GM21423 (cell line): ENCODE measurements at regions not wholly inside any gene's neighbourhood (a gene's known extent, or its start where the extent isn't known, plus 50 kb on each side); places are given as distances from the start of the nearest gene placed in this dataset.
"Not testable (repeated sequence)": the region's sequence is repeated elsewhere in the genome, so short reads cannot be mapped to it uniquely, and the experiment has no call there.

Experiments
- ATAC-seq: cut with Tn5 transposase; IDR thresholded peaks from one replicate; pipeline ENCODE4 v1.9.1; 2021; ENCODE audit warnings: mild to moderate bottlenecking, moderate library complexity; ENCODE audit not compliant: unreplicated experiment

DNA sequence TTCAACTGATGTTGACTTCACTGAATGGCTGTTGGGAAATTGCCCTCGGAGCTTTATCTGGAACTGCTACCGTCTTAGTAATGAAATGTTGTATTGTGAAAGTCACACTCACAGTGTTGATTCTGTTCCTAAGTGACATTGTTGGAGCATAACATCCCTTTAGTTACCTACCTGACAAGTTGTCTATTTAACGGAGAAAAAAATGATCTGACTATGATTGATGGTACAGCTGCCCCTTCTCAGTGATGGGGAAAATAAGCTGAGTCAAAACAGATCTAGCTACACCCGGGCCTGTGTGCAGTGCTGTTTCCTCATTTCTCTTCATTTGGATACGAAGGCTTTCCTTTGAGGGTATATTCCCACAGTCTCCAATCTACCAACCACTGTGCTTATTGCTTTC, 472.3 kb upstream of the BRINP3 start:
- no peak for ATAC-seq

DNA sequence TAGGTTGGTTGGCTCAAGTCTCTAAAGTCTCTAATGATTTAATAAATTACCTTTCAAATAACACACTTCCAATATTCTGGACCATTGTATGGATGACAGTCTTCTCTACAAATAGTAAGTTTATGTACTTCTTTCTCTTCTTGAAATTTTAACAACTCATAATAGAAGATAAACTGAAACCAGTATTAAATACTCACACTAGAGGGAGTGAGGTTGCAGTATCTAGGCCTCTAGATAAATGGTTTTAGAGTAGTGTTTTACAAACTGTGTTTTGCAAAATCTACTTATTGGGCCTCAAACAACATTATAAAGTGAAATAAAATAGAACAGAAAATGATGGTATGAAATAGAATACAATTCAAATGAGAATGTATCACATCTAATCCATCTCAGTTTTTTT, 479.9 kb upstream of the BRINP3 start:
- no peak for ATAC-seq

DNA sequence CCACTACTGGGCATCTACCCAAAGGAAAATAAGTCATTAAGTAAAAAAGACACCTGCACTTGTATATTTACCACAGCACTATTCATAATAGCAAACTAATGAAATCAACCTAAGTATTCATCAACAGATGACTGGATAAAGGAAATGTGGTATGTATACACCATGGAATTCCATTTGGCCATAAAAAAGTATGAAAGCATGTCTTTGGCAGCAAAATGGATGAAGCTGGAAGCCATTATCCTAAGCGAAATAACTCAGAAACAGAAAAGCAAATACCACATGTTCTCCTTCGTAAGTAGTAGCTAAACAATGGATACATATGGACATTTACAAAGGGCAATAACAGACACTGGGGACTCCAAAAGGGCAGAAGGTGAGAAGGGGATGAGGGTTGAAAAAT, 485.7 kb upstream of the BRINP3 start:
- ATAC-seq, result no peak

DNA sequence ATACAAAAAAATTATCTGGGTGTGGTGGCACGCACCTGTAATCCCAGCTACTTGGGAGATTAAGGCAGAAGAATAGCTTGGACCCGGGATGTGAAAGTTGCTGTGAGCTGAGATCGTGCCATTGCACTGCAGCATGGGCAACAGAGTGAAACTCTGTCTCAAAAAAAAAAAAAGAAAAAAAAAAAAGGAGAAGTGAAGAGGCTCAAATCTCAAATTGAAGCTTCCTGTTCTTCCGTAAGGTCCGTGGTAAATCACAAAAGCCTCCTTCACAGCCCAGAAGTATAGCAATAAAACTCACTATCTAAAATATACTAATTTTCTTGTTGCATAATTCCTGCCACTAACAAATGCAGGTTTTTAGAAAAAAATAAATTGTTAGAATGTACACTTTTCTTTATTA, 498.2 kb upstream of the BRINP3 start:
- ATAC-seq, result no peak

DNA sequence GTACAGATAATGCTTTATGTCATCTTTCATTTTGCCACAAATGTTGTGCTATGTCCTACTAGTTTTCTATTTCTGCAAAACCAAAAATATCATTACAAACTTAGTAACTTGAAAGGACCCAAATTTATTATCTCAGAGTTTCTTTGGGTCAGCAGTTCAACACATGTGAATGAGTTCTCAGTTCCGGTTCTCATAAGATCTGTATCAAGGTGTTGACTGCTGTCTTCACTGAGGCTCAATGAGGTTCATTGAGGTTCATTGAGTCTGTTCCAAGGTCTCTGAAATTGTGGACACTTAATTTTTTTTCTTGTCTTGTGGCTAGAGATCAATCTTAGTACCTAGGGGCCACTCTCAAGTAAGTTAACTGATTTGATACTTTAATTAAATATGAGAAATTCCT, 525.1 kb upstream of the BRINP3 start:
- ATAC-seq, result no peak

DNA sequence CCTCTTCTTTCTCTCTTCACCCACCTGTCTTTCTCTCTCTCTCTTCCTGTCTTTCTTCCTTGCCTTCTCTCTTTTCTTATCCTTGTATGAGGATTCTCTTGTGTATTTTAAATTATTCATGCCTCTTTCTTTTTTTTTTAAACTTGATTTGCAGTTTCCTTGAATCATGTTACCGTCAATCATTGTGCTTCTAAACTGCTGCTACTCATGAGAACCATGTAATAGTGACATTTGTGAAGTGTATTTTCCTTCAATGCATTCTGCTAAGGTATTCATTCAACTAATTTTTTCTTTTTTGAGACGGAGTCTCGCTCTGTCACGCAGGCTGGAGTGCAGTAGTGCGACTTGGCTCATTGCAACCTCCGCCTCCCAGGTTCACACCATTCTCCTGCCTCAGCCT, 539.1 kb upstream of the BRINP3 start:
- no peak for ATAC-seq

DNA sequence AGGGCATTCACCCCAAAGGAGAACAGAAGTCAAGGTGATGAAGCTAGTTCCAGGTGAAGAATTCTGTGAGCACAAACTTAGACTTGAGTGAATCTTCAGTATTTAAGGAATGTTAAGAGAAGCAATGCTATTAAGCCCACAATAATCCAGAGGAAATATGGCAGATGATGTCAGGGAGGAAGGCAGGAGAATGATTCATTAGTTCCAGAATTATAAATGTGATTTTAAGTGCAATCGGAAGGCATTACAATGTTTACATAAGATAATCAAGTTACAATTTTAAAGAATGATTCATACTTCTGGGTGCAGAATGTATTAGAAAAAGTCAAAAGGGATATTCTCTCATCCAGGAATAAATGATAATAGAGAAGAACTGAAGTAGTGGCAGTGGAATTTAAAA, 545.2 kb upstream of the BRINP3 start:
- no peak for ATAC-seq

DNA sequence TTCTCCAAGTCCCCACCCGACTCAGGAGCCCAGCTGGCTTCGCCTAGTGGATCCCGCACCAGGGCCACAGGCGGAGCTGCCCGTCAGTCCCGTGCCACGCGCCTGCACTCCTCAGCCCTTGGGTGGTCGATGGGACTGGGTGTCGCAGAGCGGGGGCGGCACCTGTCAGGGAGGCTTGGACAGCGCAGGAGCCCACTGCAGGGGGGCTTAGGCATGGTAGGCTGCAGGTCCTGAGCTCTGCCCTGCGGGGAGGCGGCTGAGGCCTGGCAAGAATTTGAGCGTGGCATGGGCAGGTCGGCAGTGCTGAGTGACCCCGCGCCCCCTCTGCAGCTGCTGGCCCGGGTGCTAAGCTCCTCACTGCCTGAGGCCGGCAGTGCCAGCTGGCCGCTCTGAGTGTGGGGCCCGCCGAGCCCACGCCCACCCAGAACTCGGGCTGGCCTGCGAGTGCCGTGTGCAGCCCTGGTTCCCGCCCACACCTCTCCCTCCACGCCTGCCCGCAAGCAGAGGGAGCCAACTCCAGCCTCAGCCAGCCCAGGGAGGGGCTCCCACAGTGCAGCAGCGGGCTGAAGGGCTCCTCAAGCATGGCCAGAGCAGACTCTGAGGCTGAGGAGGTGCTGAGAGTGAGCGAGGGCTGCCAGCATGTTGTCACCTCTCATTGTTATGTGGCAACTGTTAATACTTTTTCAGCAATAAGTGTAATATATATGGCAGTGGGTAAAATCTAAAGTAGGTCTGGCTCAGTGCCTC, 548.4 kb upstream of the BRINP3 start:
- ATAC-seq, result no peak

DNA sequence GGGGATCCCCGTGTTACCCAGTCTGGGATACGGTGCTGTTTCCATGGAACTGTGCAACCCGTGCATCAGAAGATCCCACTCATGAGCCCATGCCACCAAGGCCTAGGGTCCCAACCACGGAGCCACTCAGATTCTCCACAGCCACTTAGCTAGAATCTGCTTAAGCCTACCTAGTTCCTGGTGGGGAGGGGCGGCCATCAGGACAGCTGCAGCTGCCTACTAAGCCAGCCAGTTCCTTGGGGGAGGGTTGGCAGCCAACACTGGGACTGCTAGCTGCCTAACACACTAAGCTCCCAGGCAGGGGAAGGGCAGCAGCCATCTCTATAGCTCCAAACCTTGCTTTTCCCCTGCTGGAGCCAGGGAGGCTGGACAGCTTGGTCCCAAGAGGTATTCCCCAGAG, 549.2 kb upstream of the BRINP3 start:
- ATAC-seq, result no peak

DNA sequence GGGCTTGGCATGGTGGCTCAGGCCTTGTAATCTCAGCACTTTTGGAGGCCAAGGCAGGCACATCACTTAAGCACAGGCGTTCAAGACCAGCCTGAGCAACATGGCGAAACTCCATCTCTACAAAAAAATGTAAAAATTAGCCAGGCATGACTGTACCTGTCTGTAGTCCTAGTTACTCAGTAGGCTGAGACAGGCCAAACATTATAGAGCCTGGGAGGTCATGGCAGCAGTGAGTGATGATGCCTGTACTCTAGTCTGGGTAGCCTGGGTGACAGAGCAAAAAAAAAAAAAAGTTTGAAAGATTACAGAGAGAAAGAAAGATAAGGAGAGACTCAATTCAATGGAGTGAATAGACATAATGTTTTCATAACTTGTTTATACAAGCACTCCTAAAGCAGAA, 556.5 kb upstream of the BRINP3 start:
- ATAC-seq, result no peak

DNA sequence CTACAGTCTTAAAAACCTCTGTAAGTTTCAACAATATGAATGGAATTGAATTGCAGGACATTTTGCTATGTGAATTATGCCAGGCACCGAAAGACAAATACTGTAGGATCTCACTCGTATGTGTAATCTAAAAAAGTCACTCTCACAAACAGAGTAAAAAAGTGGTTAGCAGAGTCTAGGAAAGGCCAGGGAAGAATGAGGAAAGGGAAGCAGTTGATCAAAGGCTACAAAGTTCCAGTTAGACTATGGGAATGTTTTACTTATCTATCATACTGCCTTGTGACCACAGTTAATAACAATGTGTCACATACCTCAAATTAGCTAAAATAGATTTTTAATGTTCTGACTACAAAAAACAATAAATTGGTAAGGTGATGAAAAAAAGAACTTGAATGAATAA, 565.4 kb upstream of the BRINP3 start:
- ATAC-seq, result no peak

DNA sequence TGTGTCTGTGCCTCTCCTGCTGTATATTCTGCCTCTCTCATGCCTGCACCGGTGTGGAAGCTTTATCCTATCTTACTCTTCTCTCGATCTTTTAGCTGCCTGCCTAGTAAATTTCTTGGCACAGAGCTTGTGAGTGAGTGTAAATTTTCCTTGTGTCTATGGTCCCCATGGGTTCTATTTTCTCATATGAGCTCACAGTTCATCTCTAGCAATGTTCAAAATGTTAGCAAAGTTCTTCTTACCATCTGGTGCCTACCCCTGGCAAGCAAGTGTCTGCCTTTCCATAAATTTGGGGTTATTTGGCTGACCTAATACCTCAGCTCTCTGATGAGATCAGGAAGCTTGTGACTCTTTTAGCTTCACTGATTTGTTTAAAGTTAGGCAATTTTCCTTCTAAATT, 572.1 kb upstream of the BRINP3 start:
- no peak for ATAC-seq

DNA sequence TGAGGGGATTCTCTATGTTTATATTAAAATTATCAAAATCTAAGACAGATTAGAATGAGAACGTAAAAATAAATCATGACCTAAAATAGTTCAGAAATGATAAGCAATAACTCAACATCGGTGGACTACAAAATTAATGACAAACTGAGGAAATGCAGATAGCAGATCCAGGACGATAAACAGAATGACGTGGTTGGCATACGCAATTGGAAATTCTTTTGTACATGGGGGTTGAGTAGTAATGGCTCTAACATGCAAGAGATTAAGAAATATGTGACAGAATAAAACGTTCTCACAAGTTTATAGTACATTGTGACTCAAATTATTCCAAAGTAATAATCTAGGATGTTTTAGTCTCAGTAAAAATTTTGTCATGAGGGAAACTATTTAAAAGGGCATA, 575.2 kb upstream of the BRINP3 start:
- ATAC-seq, result no peak

DNA sequence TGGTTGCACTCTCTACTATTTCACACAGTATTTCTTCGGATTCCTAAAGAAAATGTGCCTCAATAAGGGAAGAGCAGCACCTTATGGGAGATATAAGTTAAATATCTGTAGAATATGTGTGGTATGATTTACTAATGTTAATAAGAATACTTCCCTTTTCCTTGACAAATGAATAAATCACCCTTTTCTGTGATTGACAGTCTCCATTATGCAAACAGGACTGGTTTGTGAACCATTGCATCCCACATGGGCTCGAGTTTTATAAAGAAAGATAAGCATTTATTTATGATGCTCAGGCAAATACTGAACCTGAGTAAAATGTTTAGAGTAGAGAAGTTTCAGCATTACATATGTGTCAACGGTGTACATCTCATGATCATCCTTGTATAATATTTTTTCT, 587.7 kb upstream of the BRINP3 start:
- no peak for ATAC-seq

DNA sequence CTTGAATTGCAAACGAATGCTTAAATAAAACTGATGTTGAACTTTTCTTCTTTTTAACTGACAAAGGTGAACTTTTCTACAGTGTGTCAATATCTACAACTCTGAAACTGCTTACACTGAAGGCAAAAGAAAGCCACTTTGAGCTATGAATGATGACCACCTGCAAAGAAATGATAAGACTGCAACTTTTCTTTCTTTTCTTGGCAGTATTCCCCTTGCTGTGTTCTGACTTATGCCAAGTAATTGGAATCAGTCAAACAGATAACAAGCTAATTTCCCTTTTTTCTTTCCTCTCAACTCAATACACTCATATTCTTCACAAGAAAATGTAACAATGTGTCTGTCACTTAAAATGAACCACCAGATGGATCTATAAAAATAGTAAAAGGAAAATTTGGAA, 588.1 kb upstream of the BRINP3 start:
- ATAC-seq, result no peak

DNA sequence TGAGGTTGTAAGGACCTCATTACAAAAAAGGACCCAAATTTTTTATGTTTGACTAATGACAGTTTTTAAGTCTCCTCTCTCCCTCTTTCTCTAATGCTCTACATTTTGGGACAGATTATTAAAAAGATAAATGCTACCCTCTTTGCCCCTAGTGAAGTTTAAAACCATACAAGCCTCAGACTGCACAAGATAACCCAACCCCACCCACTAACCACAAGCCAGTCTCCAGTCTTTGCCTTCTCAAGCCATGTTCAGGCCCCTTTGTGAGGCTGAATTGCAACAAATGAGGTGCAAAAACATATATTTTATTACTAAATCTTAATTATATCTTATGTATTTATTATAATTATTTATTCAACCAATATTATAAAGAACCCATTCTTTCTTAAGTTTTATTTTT, 597.2 kb upstream of the BRINP3 start:
- ATAC-seq, result no peak

DNA sequence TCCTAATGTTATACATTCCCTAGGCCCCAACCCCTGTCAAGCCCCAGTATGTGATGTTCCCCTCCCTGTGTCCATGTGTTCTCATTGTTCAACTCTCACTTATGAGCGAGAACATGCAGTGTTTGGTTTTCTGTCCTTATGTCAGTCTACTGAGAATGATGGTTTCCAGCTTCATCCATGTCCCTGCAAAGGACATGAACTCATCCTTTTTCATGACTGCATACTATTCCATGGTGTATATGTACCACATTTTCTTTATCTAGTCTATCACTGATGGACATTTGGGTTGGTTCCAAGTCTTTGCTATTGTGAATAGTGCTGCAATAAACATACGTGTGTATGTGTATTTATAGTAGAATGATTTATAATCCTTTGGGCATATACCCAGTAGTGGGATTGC, 605.4 kb upstream of the BRINP3 start:
- ATAC-seq, result not testable (repeated sequence)

DNA sequence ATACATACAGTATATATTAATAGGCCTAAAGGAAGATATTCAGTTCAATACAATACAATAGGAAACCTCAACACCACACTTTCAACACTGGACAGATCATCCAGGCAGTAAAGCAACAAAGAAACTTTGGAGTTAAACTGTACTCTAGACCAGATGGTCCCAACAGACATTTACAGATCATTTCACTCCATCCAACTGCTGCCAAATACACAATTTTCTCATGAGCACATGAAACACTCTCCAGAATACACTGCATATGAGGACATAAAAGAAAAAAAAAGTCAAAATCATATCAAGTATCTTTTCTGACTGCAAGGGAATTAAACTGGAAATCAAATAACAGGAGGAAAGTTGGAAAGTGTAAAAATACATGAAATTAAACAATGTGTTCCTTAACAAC, 607.5 kb upstream of the BRINP3 start:
- no peak for ATAC-seq

DNA sequence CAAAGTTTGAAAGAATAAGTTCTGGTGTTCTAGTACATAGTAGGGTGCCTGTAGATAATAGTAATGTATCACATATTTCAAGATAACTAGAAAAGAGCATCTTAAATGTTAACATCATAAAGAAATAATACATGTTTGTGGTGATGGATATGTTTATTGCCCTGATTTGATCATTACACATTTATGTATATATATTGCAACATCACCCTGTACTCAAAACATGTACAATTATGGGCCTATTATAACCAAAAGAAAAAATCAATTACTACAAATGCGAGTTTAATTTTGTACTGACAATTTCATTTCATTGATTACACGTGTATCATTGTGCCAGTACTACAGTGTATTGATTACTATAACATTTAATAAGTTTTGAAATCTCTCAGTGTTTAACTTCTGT, 609.2 kb upstream of the BRINP3 start:
- no peak for ATAC-seq

DNA sequence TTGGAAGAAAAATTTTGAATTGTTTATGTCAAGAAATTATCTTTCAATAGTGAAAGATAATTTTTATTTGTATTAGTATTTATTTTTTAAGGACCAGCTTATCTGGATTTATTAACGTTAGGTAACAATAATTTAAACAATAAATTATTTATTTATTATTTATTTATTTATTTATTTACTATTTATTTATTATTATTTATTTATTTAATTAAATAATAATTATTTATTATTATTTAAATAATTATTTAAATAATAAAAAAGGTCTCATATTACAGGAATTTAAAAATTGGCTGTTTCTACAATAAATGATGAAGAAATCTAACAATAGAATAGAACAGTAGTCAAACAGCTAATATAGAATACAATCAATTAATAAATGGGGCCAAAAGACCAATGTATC, 618.7 kb upstream of the BRINP3 start:
- ATAC-seq, result no peak

DNA sequence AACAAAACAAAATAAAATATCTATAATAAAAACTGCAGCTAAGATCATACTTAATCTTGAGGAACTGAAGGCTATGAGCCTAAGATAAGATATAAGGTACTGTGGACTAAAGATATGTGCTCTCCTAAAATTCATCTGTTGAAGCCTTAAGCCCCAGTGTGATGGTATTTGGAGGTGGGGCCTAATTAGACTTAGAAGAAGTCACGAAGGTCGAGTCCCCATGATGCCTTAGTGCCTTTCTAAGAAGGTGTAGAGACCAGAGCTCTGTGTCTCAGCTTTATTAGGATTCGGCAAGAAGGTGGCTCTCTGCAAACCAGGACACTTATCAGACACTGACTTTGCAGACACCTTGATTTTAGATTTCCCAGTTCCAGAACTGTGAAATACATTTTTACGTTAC, 622.0 kb upstream of the BRINP3 start:
- no peak for ATAC-seq

DNA sequence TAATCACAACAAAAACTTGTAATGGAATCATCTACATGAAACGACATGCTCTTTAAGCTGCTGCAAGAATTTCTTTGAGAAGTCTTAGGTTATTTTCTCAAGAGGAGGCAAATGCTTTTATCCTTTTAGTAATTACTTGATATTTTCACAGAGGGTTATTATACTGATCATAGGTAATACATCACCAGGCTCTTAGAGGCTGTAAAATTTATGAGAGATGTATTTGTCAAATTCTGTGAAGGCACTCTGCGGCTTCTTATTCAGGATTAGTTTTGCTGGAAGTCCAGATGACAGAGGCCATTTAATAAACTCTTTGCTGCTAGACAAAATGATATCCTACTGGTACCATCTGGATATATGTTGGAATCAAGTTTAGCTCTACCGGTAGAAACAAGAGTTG, 624.3 kb upstream of the BRINP3 start:
- no peak for ATAC-seq

DNA sequence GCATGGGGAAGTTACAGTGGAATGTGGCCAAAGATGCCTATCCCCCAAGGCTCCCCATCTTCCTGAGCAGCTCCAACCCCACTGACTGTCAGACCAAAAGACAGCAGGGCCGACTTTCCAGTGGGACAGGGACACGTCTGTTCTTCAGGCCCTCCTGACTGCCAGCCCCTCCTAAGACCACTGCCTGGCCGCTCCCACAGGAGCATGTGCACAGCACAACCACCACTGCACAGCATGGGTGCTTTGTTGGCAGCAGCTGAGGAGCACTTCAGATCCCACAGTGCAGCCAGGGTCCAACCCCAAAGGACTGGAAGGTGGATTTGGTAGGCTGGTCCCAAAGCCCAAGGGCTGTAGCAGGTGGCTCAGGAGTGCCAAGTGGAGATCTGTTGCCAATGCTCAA, 648.3 kb upstream of the BRINP3 start:
- no peak for ATAC-seq
